ENCODE measurements at regions not wholly inside any gene's neighbourhood (a gene's known extent, or its start where the extent isn't known, plus 50 kb on each side); places are given as distances from the start of the nearest gene placed in this dataset.

DNA sequence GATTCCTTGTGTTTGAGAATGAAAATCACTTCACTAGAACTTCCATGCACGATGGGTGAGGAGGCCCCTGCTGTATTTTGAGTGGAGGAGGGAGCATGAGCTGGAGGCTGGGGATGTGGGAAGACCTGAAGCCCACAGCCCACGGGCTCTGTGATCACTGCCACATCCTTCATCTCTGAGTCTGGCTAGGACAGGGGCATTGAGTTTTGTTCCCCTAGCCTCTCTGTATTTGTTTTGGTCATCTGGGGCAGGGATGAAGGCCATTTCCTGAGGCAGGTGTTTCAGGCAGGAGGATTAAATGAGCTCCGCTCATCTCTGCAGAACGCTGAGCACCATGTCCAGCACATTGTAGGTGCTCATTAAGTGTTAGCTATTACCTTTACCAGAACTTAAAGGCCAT lies 293.6 kb downstream of the GLRX3 start:
- no peak overlapping the region for H3K4me3 ChIP-seq (ENCODE audit: low read depth, low read length)
- CTCF ChIA-PET, result no interaction called here
- POLR2A ChIA-PET, result no interaction called here
- no peak for DNase-seq (ENCODE audit: low read depth, low spot score)
- TF ChIP-seq, protein P1, sequence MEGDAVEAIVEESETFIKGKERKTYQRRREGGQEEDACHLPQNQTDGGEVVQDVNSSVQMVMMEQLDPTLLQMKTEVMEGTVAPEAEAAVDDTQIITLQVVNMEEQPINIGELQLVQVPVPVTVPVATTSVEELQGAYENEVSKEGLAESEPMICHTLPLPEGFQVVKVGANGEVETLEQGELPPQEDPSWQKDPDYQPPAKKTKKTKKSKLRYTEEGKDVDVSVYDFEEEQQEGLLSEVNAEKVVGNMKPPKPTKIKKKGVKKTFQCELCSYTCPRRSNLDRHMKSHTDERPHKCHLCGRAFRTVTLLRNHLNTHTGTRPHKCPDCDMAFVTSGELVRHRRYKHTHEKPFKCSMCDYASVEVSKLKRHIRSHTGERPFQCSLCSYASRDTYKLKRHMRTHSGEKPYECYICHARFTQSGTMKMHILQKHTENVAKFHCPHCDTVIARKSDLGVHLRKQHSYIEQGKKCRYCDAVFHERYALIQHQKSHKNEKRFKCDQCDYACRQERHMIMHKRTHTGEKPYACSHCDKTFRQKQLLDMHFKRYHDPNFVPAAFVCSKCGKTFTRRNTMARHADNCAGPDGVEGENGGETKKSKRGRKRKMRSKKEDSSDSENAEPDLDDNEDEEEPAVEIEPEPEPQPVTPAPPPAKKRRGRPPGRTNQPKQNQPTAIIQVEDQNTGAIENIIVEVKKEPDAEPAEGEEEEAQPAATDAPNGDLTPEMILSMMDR (IDR thresholded peaks at IDR 0.05; ENCODE audit: insufficient read depth, low read length, missing control alignments), result no peak

DNA sequence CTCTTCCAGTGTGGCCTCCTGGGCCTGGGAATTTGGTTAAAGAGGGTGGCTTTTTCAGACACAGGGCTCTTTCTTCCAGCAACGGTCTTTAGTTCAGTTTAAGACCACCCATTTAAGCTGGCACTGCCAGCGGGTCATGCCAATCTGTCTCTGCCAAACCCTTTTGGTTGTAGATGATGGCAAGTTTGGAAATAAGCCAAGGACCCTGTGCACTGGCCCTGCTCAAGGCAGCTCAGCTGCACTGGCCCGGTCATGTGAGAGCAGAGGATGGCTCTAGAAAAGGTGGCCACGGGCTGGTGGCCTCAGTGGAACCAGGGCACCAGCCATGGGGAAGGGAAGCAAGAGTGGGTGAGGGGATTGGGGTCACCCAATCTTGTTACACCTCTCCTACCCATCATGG lies 294.1 kb downstream of the GLRX3 start:
- CTCF ChIA-PET, result no interaction called here
- TF ChIP-seq, protein P1 (IDR thresholded peaks at IDR 0.05; ENCODE audit: insufficient read depth, low read length, missing control alignments), result no peak
- DNase-seq (ENCODE audit: low read depth, low spot score), result no peak
- POLR2A ChIA-PET, result no interaction called here
- H3K4me3 ChIP-seq (ENCODE audit: low read depth, low read length), result no peak overlapping the region

GRCh38 chr10:130430852-130431704 lies 294.9 kb downstream of the GLRX3 start:
- H3K4me3 ChIP-seq (ENCODE audit: low read depth, low read length), result no peak overlapping the region
- no peak for DNase-seq (ENCODE audit: low read depth, low spot score)
- POLR2A ChIA-PET, result no interaction called here
- CTCF ChIA-PET, result no interaction called here
- TF ChIP-seq, protein P1 (IDR thresholded peaks at IDR 0.05; ENCODE audit: insufficient read depth, low read length, missing control alignments), result no peak

- no peak overlapping the region for H3K4me3 ChIP-seq (ENCODE audit: low read depth, low read length)
- TF ChIP-seq, protein P1 (IDR thresholded peaks at IDR 0.05; ENCODE audit: insufficient read depth, low read length, missing control alignments), result no peak
- ChIA-PET POLR2A (no interaction called here), CTCF (no interaction called here)
- no peak for DNase-seq (ENCODE audit: low read depth, low spot score)
Observed at GRCh38 chr10:130432271-130432670, 296.1 kb downstream of the GLRX3 start.

DNA sequence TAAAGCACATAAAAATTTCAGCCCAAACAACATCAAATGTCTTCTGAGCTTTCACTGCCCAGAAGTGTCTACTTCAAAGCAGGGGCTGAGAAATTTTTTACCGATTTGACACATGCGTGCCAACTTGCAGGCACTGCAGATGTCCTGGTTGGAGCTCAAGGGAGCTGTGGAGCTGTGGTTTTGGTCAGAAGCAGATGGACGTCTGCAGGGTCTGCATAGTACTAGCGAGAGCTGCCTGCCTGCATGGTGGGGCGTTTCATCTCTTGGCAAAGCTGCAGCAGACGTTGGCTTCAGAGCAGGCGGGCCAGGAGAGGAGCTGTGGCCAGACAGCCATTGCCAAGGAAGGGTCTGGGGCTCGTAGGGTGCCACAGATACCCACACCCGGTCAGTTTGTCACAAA lies 296.7 kb downstream of the GLRX3 start:
- ChIA-PET CTCF (no interaction called here), POLR2A (no interaction called here)
- no peak for DNase-seq (ENCODE audit: low read depth, low spot score)
- no peak overlapping the region for H3K4me3 ChIP-seq (ENCODE audit: low read depth, low read length)
- TF ChIP-seq, protein P1 (IDR thresholded peaks at IDR 0.05; ENCODE audit: insufficient read depth, low read length, missing control alignments), result no peak

DNA sequence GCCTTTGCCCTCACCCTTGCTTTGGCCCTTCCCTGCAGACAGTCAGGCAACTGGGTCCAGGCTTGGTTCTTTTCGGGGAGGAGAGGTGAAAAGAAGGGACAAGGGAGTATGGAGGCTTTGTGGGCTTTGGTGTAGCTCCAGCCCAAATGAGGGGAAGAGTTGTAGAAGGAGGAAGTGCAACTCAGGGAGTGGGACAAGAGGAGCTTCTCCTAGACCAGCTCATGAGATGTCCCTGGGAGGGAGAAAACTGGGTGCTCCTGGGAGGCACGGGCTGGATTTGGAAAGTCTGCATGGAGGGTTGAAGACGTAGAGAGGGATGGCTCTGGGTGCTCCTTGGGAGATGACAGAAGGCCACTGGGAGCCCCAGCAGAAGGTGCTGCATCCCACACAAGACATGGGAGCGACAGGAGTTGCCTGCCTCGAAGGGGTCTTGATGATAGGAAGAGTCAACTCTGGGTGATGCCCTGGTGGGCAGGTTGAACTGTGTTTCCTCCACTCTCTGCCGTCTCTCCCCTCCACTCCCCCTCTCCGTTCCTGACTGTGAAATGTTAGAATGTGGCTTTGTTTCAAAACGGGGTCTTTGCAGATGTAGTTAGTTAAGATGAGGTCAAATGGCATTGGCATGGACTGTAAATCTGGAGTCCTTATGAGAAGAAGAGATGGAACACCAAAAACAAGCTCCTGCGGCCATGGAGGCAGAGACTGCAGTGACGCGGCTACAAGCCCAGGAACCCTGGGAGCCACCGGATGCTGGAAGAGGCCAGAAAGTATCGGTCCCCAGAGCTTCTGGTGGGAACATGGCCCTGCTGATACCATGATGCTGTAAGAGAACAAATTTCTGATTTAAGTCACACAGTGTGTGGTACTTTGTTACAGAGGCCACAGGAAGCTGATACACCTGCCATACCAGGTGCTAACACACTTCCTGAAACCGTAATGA lies 298.5 kb downstream of the GLRX3 start:
- no peak for DNase-seq (ENCODE audit: low read depth, low spot score)
- H3K4me3 ChIP-seq (ENCODE audit: low read depth, low read length), result no peak overlapping the region
- POLR2A ChIA-PET, result no interaction called here
- TF ChIP-seq, protein P1 (IDR thresholded peaks at IDR 0.05; ENCODE audit: insufficient read depth, low read length, missing control alignments), result no peak
- CTCF ChIA-PET, result no interaction called here
